Fibroblast of lung (primary cell): ENCODE measurements at regions not wholly inside any gene's neighbourhood (a gene's known extent, or its start where the extent isn't known, plus 50 kb on each side); places are given as distances from the start of the nearest gene placed in this dataset.
"Not testable (repeated sequence)": the region's sequence is repeated elsewhere in the genome, so short reads cannot be mapped to it uniquely, and the experiment has no call there.

Experiments
- DNase-seq, 2 donors: peaks; one replicate each; pipeline versions ENCODE4 v3.0.0 to v3.0.0-alpha.2; 2010; ENCODE audit warnings: low read depth in 2 of 2
- H2AFZ ChIP-seq: 2 replicates; pipeline ENCODE4 v1.5.1; 2012; ENCODE audit warnings: low read length, control low read depth, inconsistent platforms
- H3K27ac ChIP-seq: 2 replicates; pipeline ENCODE4 v1.5.1; 2011; ENCODE audit warnings: low read length, control low read depth; ENCODE audit not compliant: insufficient read depth
- H3K27me3 ChIP-seq: 2 replicates; pipeline ENCODE4 v1.5.1; 2011; ENCODE audit warnings: mild to moderate bottlenecking, low read length; ENCODE audit not compliant: control insufficient read depth, insufficient read depth
- H3K36me3 ChIP-seq: 2 replicates; pipeline ENCODE4 v1.5.1; 2011; ENCODE audit warnings: low read length; ENCODE audit not compliant: control insufficient read depth, insufficient read depth
- H3K4me1 ChIP-seq: 2 replicates; pipeline ENCODE4 v1.5.1; 2011; ENCODE audit warnings: low read length; ENCODE audit not compliant: control insufficient read depth, insufficient read depth; ENCODE audit errors: extremely low read depth
- H3K4me2 ChIP-seq: 2 replicates; pipeline ENCODE4 v1.5.1; 2011; ENCODE audit warnings: low read length, control low read depth; ENCODE audit not compliant: insufficient read depth; ENCODE audit errors: extremely low read depth
- H3K4me3 ChIP-seq, 4 experiments: fragments of 200-600 bp in 1 of 4; sonication (generic) in 1 of 4; replicated peaks in 1 of 4; 2 replicates each; pipeline ENCODE4 v1.5.1; 2011 to 2016; ENCODE audit warnings: low read length in 4 of 4, low read depth in 3 of 4, mild to moderate bottlenecking in 3 of 4, control low read depth in 2 of 4, inconsistent platforms in 1 of 4, mixed read lengths in 1 of 4; ENCODE audit not compliant: insufficient read depth in 1 of 4; ENCODE audit errors: control extremely low read depth in 1 of 4
- H3K79me2 ChIP-seq: 2 replicates; pipeline ENCODE4 v1.5.1; 2012; ENCODE audit warnings: mild to moderate bottlenecking, low read length, inconsistent platforms; ENCODE audit not compliant: control insufficient read depth, insufficient read depth
- H3K9ac ChIP-seq: 2 replicates; pipeline ENCODE4 v1.5.1; 2011; ENCODE audit warnings: mild to moderate bottlenecking, low read length, control low read depth; ENCODE audit not compliant: insufficient read depth
- H3K9me3 ChIP-seq: 2 replicates; pipeline ENCODE4 v1.5.1; 2012; ENCODE audit warnings: low read depth, low read length; ENCODE audit not compliant: control insufficient read depth, insufficient read depth
- H4K20me1 ChIP-seq: 2 replicates; pipeline ENCODE4 v1.5.1; 2011; ENCODE audit warnings: low read length; ENCODE audit not compliant: control insufficient read depth, insufficient read depth; ENCODE audit errors: extremely low read depth
- EZH2 ChIP-seq: IDR thresholded peaks from 2 replicates; pipeline ENCODE4 v1.5.1; 2012; ENCODE audit warnings: low read length, control low read depth, mild to moderate bottlenecking; ENCODE audit errors: missing control alignments
- TF ChIP-seq, protein P1 (sequence below), 2 donors: IDR thresholded peaks in 1 of 2; conservative IDR thresholded peaks in 1 of 2; 1 replicate in 1 of 2; 2 replicates in 1 of 2; pipeline ENCODE4 v1.5.1; 2011 to 2012; ENCODE audit warnings: low read length in 2 of 2, control low read depth in 1 of 2, inconsistent platforms in 1 of 2, low read depth in 1 of 2, mild to moderate bottlenecking in 1 of 2

DNA sequence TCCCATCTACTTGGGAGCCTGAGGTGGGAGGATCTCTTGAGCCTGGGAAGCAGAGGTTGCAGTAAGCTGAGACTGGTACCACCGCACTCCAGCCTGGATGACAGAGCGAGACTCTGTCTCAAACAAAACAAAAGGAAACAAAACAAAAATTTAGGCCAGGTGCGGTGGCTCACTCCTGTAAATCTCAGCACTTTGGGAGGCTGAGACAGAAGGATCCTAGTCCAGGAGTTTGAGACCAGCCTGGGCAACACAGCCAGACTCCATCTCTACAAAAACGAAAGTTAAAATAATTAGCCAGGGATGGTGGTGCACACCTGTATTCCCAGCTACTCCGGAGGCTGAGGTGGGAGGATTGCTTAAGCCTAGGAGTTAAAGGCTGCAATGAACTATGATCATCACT is 183.2 kb upstream of the ZNF217 start:
- Histone ChIP-seq H3K79me2 (no peaks in the 10 kb centered on the region), H3K4me3 (no peak overlapping the region), H3K27me3 (no peaks in the 10 kb centered on the region), H3K36me3 (no peaks in the 10 kb centered on the region), H3K27ac (no peak overlapping the region), H4K20me1 (no peaks in the 10 kb centered on the region), H3K9ac (no peak overlapping the region), H3K4me2 (no peak overlapping the region), H2AFZ (no peak overlapping the region), H3K4me1 (peaks cover 16% of the 10 kb centered on the region), H3K9me3 (no peaks in the 10 kb centered on the region)
- TF ChIP-seq, protein P1, sequence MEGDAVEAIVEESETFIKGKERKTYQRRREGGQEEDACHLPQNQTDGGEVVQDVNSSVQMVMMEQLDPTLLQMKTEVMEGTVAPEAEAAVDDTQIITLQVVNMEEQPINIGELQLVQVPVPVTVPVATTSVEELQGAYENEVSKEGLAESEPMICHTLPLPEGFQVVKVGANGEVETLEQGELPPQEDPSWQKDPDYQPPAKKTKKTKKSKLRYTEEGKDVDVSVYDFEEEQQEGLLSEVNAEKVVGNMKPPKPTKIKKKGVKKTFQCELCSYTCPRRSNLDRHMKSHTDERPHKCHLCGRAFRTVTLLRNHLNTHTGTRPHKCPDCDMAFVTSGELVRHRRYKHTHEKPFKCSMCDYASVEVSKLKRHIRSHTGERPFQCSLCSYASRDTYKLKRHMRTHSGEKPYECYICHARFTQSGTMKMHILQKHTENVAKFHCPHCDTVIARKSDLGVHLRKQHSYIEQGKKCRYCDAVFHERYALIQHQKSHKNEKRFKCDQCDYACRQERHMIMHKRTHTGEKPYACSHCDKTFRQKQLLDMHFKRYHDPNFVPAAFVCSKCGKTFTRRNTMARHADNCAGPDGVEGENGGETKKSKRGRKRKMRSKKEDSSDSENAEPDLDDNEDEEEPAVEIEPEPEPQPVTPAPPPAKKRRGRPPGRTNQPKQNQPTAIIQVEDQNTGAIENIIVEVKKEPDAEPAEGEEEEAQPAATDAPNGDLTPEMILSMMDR (conservative IDR thresholded peaks at IDR 0.05 in 1 of 2, IDR thresholded peaks at IDR 0.05 in 1 of 2; ENCODE audit: low read depth in 1 of 2, low read length in 2 of 2), result no peak
- no peak for TF ChIP-seq EZH2
- no peak for DNase-seq

DNA sequence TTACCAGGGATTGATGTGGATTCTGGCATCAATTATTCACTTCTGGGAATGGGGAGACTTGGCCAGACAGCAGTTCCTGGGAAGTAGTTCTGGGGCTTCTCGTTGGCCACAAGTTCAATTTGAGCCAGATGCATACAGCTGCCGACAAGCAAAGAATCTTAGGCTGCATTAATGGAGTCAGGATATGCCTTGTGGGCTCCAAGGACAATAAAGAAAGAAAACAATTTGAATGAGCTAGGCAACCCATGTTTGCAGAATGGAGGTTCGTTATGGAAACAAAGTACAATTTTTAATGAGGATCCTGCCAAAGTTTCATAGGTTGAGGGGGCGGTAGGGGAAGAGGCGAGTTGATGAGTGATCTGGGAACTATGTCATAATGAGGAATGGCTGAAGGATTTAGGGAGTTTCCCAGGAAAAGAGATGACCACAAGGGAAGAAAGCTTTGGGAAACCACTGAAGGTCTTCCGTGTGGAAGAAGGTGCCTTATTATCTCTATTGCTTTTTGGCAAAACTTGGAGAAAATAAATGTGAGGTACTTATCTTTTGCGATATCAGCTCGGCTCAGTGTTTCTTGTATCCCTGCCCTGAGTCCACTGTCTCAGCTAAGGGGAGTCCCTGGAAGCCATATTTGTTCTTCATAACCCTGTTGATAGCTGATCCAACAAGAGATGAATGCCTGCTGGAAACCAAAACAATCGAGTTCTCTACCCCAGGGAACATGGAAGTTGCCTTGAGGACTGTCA is 181.0 kb upstream of the ZNF217 start:
- TF ChIP-seq, protein P1 (conservative IDR thresholded peaks at IDR 0.05 in 1 of 2, IDR thresholded peaks at IDR 0.05 in 1 of 2; ENCODE audit: low read depth in 1 of 2, low read length in 2 of 2), result no peak
- no peak for TF ChIP-seq EZH2
- DNase-seq, result peak; percentile 62 to 97
- Histone ChIP-seq H3K4me3 (no peak overlapping the region), H2AFZ (peak overlapping the region; percentile 7), H3K4me1 (peaks cover 16% of the 10 kb centered on the region), H3K9ac (peak overlapping the region; percentile 4), H3K79me2 (no peaks in the 10 kb centered on the region), H3K4me2 (peak overlapping the region; percentile 38), H3K27me3 (no peaks in the 10 kb centered on the region), H3K36me3 (no peaks in the 10 kb centered on the region), H3K9me3 (no peaks in the 10 kb centered on the region), H4K20me1 (no peaks in the 10 kb centered on the region), H3K27ac (peak overlapping the region; percentile 93)

DNA sequence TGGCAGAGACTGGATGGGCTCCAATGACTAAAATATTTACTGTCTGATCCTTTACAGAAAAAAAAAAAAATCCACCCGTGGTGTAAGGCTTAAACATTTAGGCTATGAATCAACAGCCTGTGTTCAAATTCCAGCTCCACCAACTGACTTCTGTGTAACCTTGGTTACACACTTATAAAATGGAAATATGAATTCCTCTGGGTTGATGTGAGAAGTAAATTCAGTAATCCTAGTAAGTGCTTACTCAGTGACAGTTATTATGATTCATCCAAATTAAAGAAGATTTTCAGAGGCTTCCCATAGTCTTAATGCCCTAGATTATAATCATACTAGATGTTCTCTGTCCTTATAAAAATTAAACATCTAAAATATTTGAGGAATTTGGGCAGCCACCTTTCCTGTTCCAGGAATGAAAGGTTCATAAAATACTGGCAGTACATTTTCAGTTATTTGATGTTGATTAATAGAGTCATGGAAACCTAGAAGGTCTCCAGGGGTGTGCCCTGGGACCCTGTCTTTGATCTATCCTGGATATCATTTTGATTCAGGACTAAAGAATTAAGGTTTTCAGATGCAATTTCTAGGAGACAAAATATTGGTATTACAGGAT is 180.3 kb upstream of the ZNF217 start:
- TF ChIP-seq, protein P1 (conservative IDR thresholded peaks at IDR 0.05 in 1 of 2, IDR thresholded peaks at IDR 0.05 in 1 of 2; ENCODE audit: low read depth in 1 of 2, low read length in 2 of 2), result no peak
- no peak for TF ChIP-seq EZH2
- H4K20me1 ChIP-seq, result no peaks in the 10 kb centered on the region
- peak overlapping the region; percentile 4 for H3K9ac ChIP-seq
- peaks cover 16% of the 10 kb centered on the region for H3K4me1 ChIP-seq
- H3K79me2 ChIP-seq, result no peaks in the 10 kb centered on the region
- H3K27ac ChIP-seq, result peak overlapping the region; percentile 93
- no peaks in the 10 kb centered on the region for H3K27me3 ChIP-seq
- DNase-seq, result peak; percentile 94 to 98
- H3K4me3 ChIP-seq, result no peak overlapping the region
- H3K36me3 ChIP-seq, result no peaks in the 10 kb centered on the region
- no peaks in the 10 kb centered on the region for H3K9me3 ChIP-seq
- H2AFZ ChIP-seq, result no peak overlapping the region
- peak overlapping the region; percentile 38 for H3K4me2 ChIP-seq

DNA sequence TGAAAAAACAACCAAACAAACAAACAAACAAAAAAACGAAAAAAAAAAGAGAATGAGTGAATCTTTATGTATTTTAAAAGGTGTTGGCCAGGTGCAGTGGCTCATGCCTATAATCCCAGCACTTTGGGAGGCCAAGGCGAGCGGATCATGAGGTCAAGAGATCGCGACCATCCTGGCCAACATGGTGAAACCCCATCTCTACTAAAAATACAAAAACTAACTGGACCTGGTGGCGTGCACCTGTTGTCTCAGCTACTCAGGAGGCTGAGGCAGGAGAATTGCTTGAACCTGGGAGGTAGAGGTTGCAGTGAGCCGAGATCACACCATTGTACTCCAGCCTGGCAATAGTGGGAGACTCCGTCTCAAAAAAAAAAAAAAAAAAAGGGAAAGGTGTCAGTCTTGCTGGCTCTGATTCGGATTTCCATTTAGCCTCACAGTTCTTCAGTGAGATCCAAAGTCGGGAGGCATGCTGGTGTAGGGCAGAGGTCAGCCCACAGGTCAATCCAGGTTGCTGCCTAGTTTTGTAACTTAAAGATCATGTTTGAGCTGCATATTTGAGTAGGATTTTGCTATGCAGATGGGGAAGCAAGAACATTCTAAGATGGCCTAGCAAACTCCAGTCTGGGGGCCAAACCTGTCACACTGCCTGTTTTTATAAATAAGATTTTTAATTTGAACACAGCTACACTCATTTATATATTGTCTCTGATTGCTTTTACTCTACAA is 179.6 kb upstream of the ZNF217 start:
- H3K4me3 ChIP-seq, H4K20me1 ChIP-seq, DNase-seq, H3K9me3 ChIP-seq, H3K9ac ChIP-seq, H3K79me2 ChIP-seq, H2AFZ ChIP-seq, H3K36me3 ChIP-seq, H3K27me3 ChIP-seq: not testable (repeated sequence)
- Histone ChIP-seq H3K27ac (peak overlapping the region; percentile 87), H3K4me1 (peaks cover 19% of the 10 kb centered on the region), H3K4me2 (peak overlapping the region; percentile 53)
